ENCODE measurements at regions not wholly inside any gene's neighbourhood (a gene's known extent, or its start where the extent isn't known, plus 50 kb on each side); places are given as distances from the start of the nearest gene placed in this dataset. TPM values are rescaled to one million over a fixed set of nuclear protein-coding genes. Genes with fewer than 3 reads are reported as not detected.

Small RNAs in the stretch of these regions (microRNA-seq; reads per million reads assigned to microRNA genes)
- gene MIR3156-1 (ENCODE audit: borderline microRNAs expressed) = not detected

All from CD8-positive, alpha-beta T cell (primary cell).